ENCODE measurements at regions not wholly inside any gene's neighbourhood (a gene's known extent, or its start where the extent isn't known, plus 50 kb on each side); places are given as distances from the start of the nearest gene placed in this dataset.

GRCh38 chr15:47933865-47934264 is 186.9 kb upstream of the SLC24A5 start:
- Histone ChIP-seq H4K20me1 (ENCODE audit: insufficient read depth, low read length) (no peaks in the 10 kb centered on the region), H3K4me3 (ENCODE audit: insufficient read depth, low read length) (no peak overlapping the region), H3K27ac (ENCODE audit: low read depth, low read length) (no peak overlapping the region), H2AFZ (ENCODE audit: low read length) (no peak overlapping the region), H3K27me3 (ENCODE audit: insufficient read depth, low read length) (no peaks in the 10 kb centered on the region), H3K4me1 (ENCODE audit: insufficient read depth, low read length) (no peaks in the 10 kb centered on the region), H3K9me3 (ENCODE audit: low read depth, low read length) (no peaks in the 10 kb centered on the region), H3K79me2 (ENCODE audit: insufficient read depth, low read length) (no peaks in the 10 kb centered on the region), H3K4me2 (ENCODE audit: insufficient read depth, low read length) (no peak overlapping the region), H3K36me3 (ENCODE audit: insufficient read depth, low read length) (no peaks in the 10 kb centered on the region)
- TF ChIP-seq, protein P1, sequence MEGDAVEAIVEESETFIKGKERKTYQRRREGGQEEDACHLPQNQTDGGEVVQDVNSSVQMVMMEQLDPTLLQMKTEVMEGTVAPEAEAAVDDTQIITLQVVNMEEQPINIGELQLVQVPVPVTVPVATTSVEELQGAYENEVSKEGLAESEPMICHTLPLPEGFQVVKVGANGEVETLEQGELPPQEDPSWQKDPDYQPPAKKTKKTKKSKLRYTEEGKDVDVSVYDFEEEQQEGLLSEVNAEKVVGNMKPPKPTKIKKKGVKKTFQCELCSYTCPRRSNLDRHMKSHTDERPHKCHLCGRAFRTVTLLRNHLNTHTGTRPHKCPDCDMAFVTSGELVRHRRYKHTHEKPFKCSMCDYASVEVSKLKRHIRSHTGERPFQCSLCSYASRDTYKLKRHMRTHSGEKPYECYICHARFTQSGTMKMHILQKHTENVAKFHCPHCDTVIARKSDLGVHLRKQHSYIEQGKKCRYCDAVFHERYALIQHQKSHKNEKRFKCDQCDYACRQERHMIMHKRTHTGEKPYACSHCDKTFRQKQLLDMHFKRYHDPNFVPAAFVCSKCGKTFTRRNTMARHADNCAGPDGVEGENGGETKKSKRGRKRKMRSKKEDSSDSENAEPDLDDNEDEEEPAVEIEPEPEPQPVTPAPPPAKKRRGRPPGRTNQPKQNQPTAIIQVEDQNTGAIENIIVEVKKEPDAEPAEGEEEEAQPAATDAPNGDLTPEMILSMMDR (IDR thresholded peaks at IDR 0.05; ENCODE audit: extremely low read depth, low read depth, low read length): no peak
- DNase-seq (ENCODE audit: insufficient read length, low spot score, missing footprints): no peak

GRCh38 chr15:47934342-47934741 is 186.4 kb upstream of the SLC24A5 start:
- Histone ChIP-seq H3K36me3 (ENCODE audit: insufficient read depth, low read length) (no peaks in the 10 kb centered on the region), H4K20me1 (ENCODE audit: insufficient read depth, low read length) (no peaks in the 10 kb centered on the region), H3K4me2 (ENCODE audit: insufficient read depth, low read length) (no peak overlapping the region), H3K79me2 (ENCODE audit: insufficient read depth, low read length) (no peaks in the 10 kb centered on the region), H3K27ac (ENCODE audit: low read depth, low read length) (no peak overlapping the region), H3K4me1 (ENCODE audit: insufficient read depth, low read length) (no peaks in the 10 kb centered on the region), H3K27me3 (ENCODE audit: insufficient read depth, low read length) (no peaks in the 10 kb centered on the region), H3K4me3 (ENCODE audit: insufficient read depth, low read length) (no peak overlapping the region), H3K9me3 (ENCODE audit: low read depth, low read length) (no peaks in the 10 kb centered on the region), H2AFZ (ENCODE audit: low read length) (no peak overlapping the region)
- TF ChIP-seq, protein P1 (IDR thresholded peaks at IDR 0.05; ENCODE audit: extremely low read depth, low read depth, low read length): no peak
- no peak for DNase-seq (ENCODE audit: insufficient read length, low spot score, missing footprints)

GRCh38 chr15:47937834-47938233 is 183.0 kb upstream of the SLC24A5 start:
- H3K27me3 ChIP-seq (ENCODE audit: insufficient read depth, low read length): no peaks in the 10 kb centered on the region
- H3K4me3 ChIP-seq (ENCODE audit: insufficient read depth, low read length): no peak overlapping the region
- no peaks in the 10 kb centered on the region for H3K36me3 ChIP-seq (ENCODE audit: insufficient read depth, low read length)
- H3K9me3 ChIP-seq (ENCODE audit: low read depth, low read length): no peaks in the 10 kb centered on the region
- H2AFZ ChIP-seq (ENCODE audit: low read length): no peak overlapping the region
- no peaks in the 10 kb centered on the region for H3K79me2 ChIP-seq (ENCODE audit: insufficient read depth, low read length)
- no peak for DNase-seq (ENCODE audit: insufficient read length, low spot score, missing footprints)
- no peaks in the 10 kb centered on the region for H4K20me1 ChIP-seq (ENCODE audit: insufficient read depth, low read length)
- no peaks in the 10 kb centered on the region for H3K4me1 ChIP-seq (ENCODE audit: insufficient read depth, low read length)
- TF ChIP-seq, protein P1 (IDR thresholded peaks at IDR 0.05; ENCODE audit: extremely low read depth, low read depth, low read length): no peak
- H3K27ac ChIP-seq (ENCODE audit: low read depth, low read length): no peak overlapping the region
- H3K4me2 ChIP-seq (ENCODE audit: insufficient read depth, low read length): no peak overlapping the region

GRCh38 chr15:47944637-47945288 is 176.0 kb upstream of the SLC24A5 start:
- no peaks in the 10 kb centered on the region for H3K79me2 ChIP-seq (ENCODE audit: insufficient read depth, low read length)
- no peak overlapping the region for H3K4me3 ChIP-seq (ENCODE audit: insufficient read depth, low read length)
- DNase-seq (ENCODE audit: insufficient read length, low spot score, missing footprints): no peak
- H3K9me3 ChIP-seq (ENCODE audit: low read depth, low read length): no peaks in the 10 kb centered on the region
- no peak overlapping the region for H3K27ac ChIP-seq (ENCODE audit: low read depth, low read length)
- no peak overlapping the region for H3K4me2 ChIP-seq (ENCODE audit: insufficient read depth, low read length)
- no peaks in the 10 kb centered on the region for H3K36me3 ChIP-seq (ENCODE audit: insufficient read depth, low read length)
- H3K4me1 ChIP-seq (ENCODE audit: insufficient read depth, low read length): no peaks in the 10 kb centered on the region
- H4K20me1 ChIP-seq (ENCODE audit: insufficient read depth, low read length): no peaks in the 10 kb centered on the region
- no peaks in the 10 kb centered on the region for H3K27me3 ChIP-seq (ENCODE audit: insufficient read depth, low read length)
- TF ChIP-seq, protein P1 (IDR thresholded peaks at IDR 0.05; ENCODE audit: extremely low read depth, low read depth, low read length): no peak
- no peak overlapping the region for H2AFZ ChIP-seq (ENCODE audit: low read length)

Data from osteoblast (primary cell).